CD14-positive monocyte (primary cell): ENCODE measurements at regions not wholly inside any gene's neighbourhood (a gene's known extent, or its start where the extent isn't known, plus 50 kb on each side); places are given as distances from the start of the nearest gene placed in this dataset.
"Not testable (repeated sequence)": the region's sequence is repeated elsewhere in the genome, so short reads cannot be mapped to it uniquely, and the experiment has no call there.

Experiments used
- DNase-seq, 3 donors: peaks; one replicate each; pipeline ENCODE4 v3.0.0-alpha.2; 2011 to 2022
- H2AFZ ChIP-seq: 2 replicates; pipeline ENCODE4 v1.6.0; 2012; ENCODE audit warnings: mild to moderate bottlenecking, low read depth, low read length, inconsistent platforms; ENCODE audit not compliant: insufficient read depth, poor library complexity, severe bottlenecking
- H3K27ac ChIP-seq, 2 donors: 1 replicate in 1 of 2; 2 replicates in 1 of 2; pipeline ENCODE4 v1.5.1; 2012 to 2013; ENCODE audit warnings: low read length in 2 of 2, control low read depth in 1 of 2, inconsistent platforms in 1 of 2, low read depth in 1 of 2, mild to moderate bottlenecking in 1 of 2
- H3K27me3 ChIP-seq, 2 donors: one replicate each; pipeline versions ENCODE4 v1.6.0 to v1.6.1; 2011 to 2013; ENCODE audit warnings: low read length in 2 of 2; ENCODE audit not compliant: control insufficient read depth in 2 of 2, insufficient read depth in 2 of 2
- H3K36me3 ChIP-seq, 2 donors: replicated peaks in 1 of 2; 1 replicate in 1 of 2; 2 replicates in 1 of 2; pipeline versions ENCODE4 v1.5.1 to v1.6.1; 2012 to 2013; ENCODE audit warnings: low read length in 2 of 2, control low read depth in 1 of 2, inconsistent platforms in 1 of 2, mild to moderate bottlenecking in 1 of 2; ENCODE audit not compliant: insufficient read depth in 2 of 2, control insufficient read depth in 1 of 2
- H3K4me1 ChIP-seq, 2 donors: 1 replicate in 1 of 2; 2 replicates in 1 of 2; pipeline versions ENCODE4 v1.5.1 to v1.6.1; 2012 to 2013; ENCODE audit warnings: low read length in 2 of 2, control low read depth in 1 of 2, inconsistent platforms in 1 of 2, mild to moderate bottlenecking in 1 of 2, moderate library complexity in 1 of 2; ENCODE audit not compliant: insufficient read depth in 2 of 2, control insufficient read depth in 1 of 2
- H3K4me2 ChIP-seq: replicated peaks from 2 replicates; pipeline ENCODE3; 2012; ENCODE audit warnings: low read length, moderate library complexity, mild to moderate bottlenecking; ENCODE audit not compliant: poor library complexity, severe bottlenecking; ENCODE audit errors: extremely low read depth
- H3K4me3 ChIP-seq, 3 experiments: fragments of 200-600 bp in 1 of 3; sonication (generic) in 1 of 3; replicated peaks in 1 of 3; 1 replicate in 2 of 3; 2 replicates in 1 of 3; pipeline ENCODE4 v1.5.1; 2011 to 2013; ENCODE audit warnings: low read length in 3 of 3, mild to moderate bottlenecking in 3 of 3, control low read depth in 2 of 3, low read depth in 2 of 3, inconsistent platforms in 1 of 3, moderate library complexity in 1 of 3
- H3K79me2 ChIP-seq: 2 replicates; pipeline ENCODE4 v1.6.0; 2012; ENCODE audit warnings: mild to moderate bottlenecking, control low read depth, inconsistent platforms, low read length, moderate library complexity; ENCODE audit not compliant: insufficient read depth
- H3K9ac ChIP-seq: 2 replicates; pipeline ENCODE4 v1.6.0; 2017; ENCODE audit warnings: low read length, mild to moderate bottlenecking; ENCODE audit not compliant: insufficient read depth, poor library complexity, severe bottlenecking
- H3K9me3 ChIP-seq, 2 donors: replicated peaks in 1 of 2; 1 replicate in 1 of 2; 2 replicates in 1 of 2; pipeline versions ENCODE4 v1.5.1 to v1.6.1; 2012 to 2013; ENCODE audit warnings: low read length in 2 of 2, control low read depth in 1 of 2; ENCODE audit not compliant: control insufficient read depth in 1 of 2, insufficient read depth in 1 of 2
- H4K20me1 ChIP-seq: 2 replicates; pipeline ENCODE4 v1.6.0; 2012; ENCODE audit warnings: mild to moderate bottlenecking, low read length, control low read depth, moderate library complexity; ENCODE audit not compliant: insufficient read depth
- H3K27ac Mint-ChIP-seq, 7 donors: one replicate each; pipeline ENCODE4 v1.8.0; 2020; ENCODE audit warnings: mild to moderate bottlenecking in 7 of 7, mixed read lengths in 7 of 7, moderate library complexity in 6 of 7, inconsistent platforms in 2 of 7
- H3K27me3 Mint-ChIP-seq, 3 donors: one replicate each; pipeline ENCODE4 v1.8.0; 2021 to 2022; ENCODE audit warnings: low read depth in 3 of 3, mild to moderate bottlenecking in 3 of 3, mixed read lengths in 3 of 3, moderate library complexity in 3 of 3, inconsistent platforms in 1 of 3
- H3K36me3 Mint-ChIP-seq, 2 donors: one replicate each; pipeline ENCODE4 v1.8.0; 2020; ENCODE audit warnings: mixed read lengths in 2 of 2, inconsistent platforms in 1 of 2, mild to moderate bottlenecking in 1 of 2
- H3K4me1 Mint-ChIP-seq: one replicate; pipeline ENCODE4 v1.8.0; 2020; ENCODE audit warnings: mild to moderate bottlenecking, mixed read lengths
- H3K4me3 Mint-ChIP-seq, 2 donors: one replicate each; pipeline ENCODE4 v1.8.0; 2020; ENCODE audit warnings: mild to moderate bottlenecking in 2 of 2, mixed read lengths in 2 of 2, moderate library complexity in 1 of 2
- H3K9me3 Mint-ChIP-seq, 7 donors: one replicate each; pipeline ENCODE4 v1.8.0; 2020 to 2022; ENCODE audit warnings: mixed read lengths in 7 of 7, mild to moderate bottlenecking in 6 of 7, moderate library complexity in 6 of 7, inconsistent platforms in 2 of 7
- WGBS: methylation state at CpG from one replicate; pipeline ENCODE4 v1.1.5; 2013; ENCODE audit warnings: missing lambda C conversion rate; ENCODE audit not compliant: insufficient coverage; 5-methylcytosine and 5-hydroxymethylcytosine counted together
- intact Hi-C, 2 donors: fragments of 100-400 bp; cut with micrococcal nuclease; formaldehyde crosslinking; loops; one replicate each; pipeline versions ENCODE4 v1.15.0 to v1.15.1; 2023
- TF ChIP-seq, protein P1 (sequence below): fragments of 200-600 bp; IDR thresholded peaks from one replicate; pipeline ENCODE4 v1.8.0; 2022; ENCODE audit warnings: antibody characterized with exemption, mild to moderate bottlenecking

GRCh38 chr7:118948508-118948907 is 724.0 kb downstream of the ANKRD7 start:
- H3K4me1 Mint-ChIP-seq, result no peaks in the 10 kb centered on the region
- Histone ChIP-seq H3K4me2 (no peak overlapping the region), H3K4me3 (no peak overlapping the region), H3K27me3 (no peaks in the 10 kb centered on the region), H3K4me1 (no peaks in the 10 kb centered on the region), H3K9ac (no peak overlapping the region), H3K79me2 (no peaks in the 10 kb centered on the region), H2AFZ (no peak overlapping the region), H3K36me3 (no peaks in the 10 kb centered on the region), H4K20me1 (no peaks in the 10 kb centered on the region), H3K27ac (no peak overlapping the region), H3K9me3 (peaks cover 0 to 3% of the 10 kb centered on the region in 2 donors)
- TF ChIP-seq, protein P1, sequence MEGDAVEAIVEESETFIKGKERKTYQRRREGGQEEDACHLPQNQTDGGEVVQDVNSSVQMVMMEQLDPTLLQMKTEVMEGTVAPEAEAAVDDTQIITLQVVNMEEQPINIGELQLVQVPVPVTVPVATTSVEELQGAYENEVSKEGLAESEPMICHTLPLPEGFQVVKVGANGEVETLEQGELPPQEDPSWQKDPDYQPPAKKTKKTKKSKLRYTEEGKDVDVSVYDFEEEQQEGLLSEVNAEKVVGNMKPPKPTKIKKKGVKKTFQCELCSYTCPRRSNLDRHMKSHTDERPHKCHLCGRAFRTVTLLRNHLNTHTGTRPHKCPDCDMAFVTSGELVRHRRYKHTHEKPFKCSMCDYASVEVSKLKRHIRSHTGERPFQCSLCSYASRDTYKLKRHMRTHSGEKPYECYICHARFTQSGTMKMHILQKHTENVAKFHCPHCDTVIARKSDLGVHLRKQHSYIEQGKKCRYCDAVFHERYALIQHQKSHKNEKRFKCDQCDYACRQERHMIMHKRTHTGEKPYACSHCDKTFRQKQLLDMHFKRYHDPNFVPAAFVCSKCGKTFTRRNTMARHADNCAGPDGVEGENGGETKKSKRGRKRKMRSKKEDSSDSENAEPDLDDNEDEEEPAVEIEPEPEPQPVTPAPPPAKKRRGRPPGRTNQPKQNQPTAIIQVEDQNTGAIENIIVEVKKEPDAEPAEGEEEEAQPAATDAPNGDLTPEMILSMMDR, result no peak
- H3K27ac Mint-ChIP-seq, result no peak overlapping the region
- H3K9me3 Mint-ChIP-seq, result peaks cover 0 to 8% (median 2%) of the 10 kb centered on the region in 7 donors
- peaks cover 0 to 3% (median 0%) of the 10 kb centered on the region in 3 donors for H3K27me3 Mint-ChIP-seq
- intact Hi-C loops, result no loop called here
- no peak for DNase-seq
- no peaks in the 10 kb centered on the region for H3K36me3 Mint-ChIP-seq
- H3K4me3 Mint-ChIP-seq, result no peak overlapping the region

DNA sequence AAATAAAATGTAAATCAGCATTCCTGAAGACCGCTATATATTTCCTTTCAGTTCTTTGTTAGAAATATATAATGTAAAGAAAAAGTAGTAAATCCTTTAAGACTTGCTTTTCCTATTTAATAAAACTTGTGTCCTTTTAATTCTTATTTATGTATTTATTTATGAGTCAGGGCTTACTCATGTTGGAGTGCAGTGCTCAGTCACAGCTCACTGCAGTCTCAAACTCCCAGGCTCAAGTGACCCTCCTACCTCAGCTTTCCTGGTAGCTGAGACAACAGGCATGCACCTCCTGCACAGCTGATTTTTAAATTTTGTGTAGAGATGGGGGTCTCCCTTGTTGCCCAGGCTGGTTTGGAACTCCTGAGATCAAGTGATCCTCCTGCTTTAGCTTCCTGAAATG is 724.5 kb downstream of the ANKRD7 start:
- no CpG with 5 or more reads among the region's 1 CpG for WGBS
- H3K4me3 ChIP-seq, result no peak overlapping the region
- Mint-ChIP-seq H3K27ac (peak overlapping the region in 1 of 7 donors; percentile 8), H3K9me3 (peaks cover 0 to 8% (median 2%) of the 10 kb centered on the region in 7 donors), H3K27me3 (peaks cover 0 to 3% (median 0%) of the 10 kb centered on the region in 3 donors), H3K4me3 (no peak overlapping the region), H3K4me1 (no peaks in the 10 kb centered on the region), H3K36me3 (no peaks in the 10 kb centered on the region)
- H3K27me3 ChIP-seq, result no peaks in the 10 kb centered on the region
- no peak overlapping the region for H3K27ac ChIP-seq
- intact Hi-C loops, result no loop called here
- TF ChIP-seq, protein P1, result no peak
- DNase-seq, result no peak
- no peak overlapping the region for H3K9ac ChIP-seq
- no peak overlapping the region for H3K4me2 ChIP-seq
- no peaks in the 10 kb centered on the region for H3K79me2 ChIP-seq
- H4K20me1 ChIP-seq, result no peaks in the 10 kb centered on the region
- no peak overlapping the region for H2AFZ ChIP-seq
- no peaks in the 10 kb centered on the region for H3K4me1 ChIP-seq
- H3K9me3 ChIP-seq, result peaks cover 0 to 3% of the 10 kb centered on the region in 2 donors
- no peaks in the 10 kb centered on the region for H3K36me3 ChIP-seq

DNA sequence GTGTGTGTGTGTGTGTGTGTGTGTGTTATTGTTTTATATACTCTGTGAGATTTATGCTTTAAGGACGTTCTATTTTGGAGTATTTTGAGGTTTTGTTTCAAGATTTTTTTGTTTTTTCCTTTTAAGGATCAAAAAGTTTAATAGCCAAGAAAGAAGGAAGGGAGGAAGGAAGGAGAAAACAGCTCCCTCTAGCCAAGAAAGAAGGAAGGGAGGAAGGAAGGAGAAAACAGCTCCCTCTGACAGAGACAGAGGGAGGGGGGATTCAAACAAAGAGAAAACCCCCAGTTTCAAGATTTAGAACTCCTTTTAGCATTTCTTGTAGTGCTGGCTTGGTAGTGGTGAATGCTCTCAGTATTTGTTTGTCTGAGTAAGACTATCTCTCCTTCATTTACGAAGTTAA is 731.8 kb downstream of the ANKRD7 start:
- H3K27ac Mint-ChIP-seq, H3K79me2 ChIP-seq, H3K4me2 ChIP-seq, H3K36me3 Mint-ChIP-seq, H3K27me3 ChIP-seq, H3K4me3 Mint-ChIP-seq, DNase-seq, H3K4me1 Mint-ChIP-seq, H2AFZ ChIP-seq, H3K27me3 Mint-ChIP-seq, intact Hi-C loops, H3K4me1 ChIP-seq, H3K4me3 ChIP-seq, H4K20me1 ChIP-seq, H3K9ac ChIP-seq, H3K27ac ChIP-seq, H3K9me3 Mint-ChIP-seq, H3K9me3 ChIP-seq, H3K36me3 ChIP-seq: not testable (repeated sequence)
- WGBS, result no CpG with 5 or more reads among the region's 2 CpGs
